AG08396 (cell line): ENCODE measurements at regions not wholly inside any gene's neighbourhood (a gene's known extent, or its start where the extent isn't known, plus 50 kb on each side); places are given as distances from the start of the nearest gene placed in this dataset.

Experiments used
- DNase-seq: peaks from one replicate; pipeline ENCODE4 v3.0.0; 2012; ENCODE audit warnings: low spot score, mixed read lengths

DNA sequence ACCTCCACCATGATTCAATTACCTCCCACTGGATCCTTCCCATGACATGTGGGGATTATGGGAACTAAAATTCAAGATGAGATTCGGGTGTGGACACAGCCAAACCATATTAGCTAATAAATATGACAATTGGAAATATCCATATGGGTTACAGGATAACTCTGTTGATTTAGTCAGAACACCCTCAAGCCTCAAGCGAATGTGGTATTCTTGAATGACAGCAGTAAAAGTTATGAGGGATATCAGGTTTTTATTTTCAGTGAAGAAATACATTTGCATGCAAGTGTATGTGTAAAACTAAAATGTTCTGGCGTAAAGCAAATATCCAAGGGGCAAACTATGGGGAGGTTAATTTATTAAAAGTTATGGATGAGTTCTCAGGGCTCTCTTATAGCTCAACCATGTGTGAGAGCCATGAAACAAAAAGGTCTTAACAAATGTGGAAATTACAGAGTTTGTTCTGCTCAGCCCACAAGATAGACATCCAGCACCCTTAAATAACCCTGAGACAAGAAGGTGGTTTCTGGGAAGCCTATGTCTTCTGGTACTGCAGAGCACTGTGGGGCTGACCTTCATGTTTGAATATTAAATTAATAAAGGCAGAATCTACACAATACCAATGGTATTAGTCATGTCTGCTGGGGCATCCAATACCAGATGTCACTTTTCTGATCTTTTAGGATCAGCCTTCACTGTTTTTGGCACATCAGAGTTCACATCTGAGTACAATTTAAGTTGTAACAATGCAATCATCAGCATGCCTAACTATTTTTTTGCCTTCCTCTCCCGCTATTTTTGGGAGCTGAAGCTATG, 370.5 kb upstream of the RSPO3 start:
- DNase-seq = peak; percentile 3

DNA sequence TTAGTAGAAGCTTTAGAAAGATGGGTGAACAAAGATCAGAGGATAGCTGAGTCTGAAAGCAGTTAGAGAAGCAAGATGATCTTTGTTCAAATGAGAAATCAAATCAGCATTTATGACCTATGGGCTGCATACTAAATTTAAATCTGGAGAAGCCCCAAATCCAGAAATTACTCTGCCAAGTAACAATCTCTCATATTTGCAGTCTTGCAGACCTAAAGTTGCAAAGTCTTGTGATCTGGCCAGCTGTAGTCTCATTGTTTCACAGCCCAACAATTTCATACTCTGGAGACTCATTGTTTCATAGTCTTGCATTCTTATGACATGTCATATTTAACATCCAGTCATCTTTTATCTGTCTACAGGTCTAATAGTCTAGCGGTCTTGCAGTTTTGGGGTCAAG, 364.9 kb upstream of the RSPO3 start:
- DNase-seq = no peak

DNA sequence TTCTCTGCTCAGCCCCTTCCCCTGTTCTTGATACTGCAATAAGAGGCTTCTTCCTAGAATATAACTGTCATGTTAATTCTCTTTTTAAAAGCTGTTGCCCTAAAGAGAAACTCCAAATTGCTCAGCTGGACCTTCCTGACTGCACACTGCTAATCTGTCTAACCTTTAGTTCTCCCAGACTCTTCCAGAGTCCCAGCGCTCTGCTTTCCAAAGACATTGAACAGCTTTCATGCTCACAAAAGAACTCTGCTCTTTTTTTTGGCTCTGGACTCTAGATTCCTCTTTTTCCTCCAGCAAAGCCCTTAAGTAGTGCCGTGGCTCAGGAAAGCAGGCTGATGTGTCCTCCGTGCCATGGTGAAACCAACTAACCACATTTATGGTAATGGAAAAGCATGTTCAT, 356.6 kb upstream of the RSPO3 start:
- DNase-seq = no peak

DNA sequence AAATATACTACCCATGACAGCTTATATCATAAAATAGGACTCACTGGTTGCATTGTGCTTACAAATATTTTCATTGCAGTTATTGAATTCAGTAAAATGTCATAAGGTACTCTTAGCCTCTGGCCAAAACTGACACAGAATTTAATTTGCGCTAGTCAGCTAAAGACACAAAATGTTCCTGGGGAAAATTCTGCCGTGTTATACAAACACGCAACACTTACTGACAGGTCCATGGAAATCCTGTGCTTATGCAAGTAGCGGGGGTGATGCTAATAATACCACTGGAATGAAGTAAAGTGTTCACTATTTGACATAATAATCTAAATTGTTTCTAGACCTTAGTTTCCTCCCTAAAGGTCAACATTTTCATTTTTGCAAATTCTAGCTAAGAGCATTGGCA, 354.4 kb upstream of the RSPO3 start:
- DNase-seq = no peak

DNA sequence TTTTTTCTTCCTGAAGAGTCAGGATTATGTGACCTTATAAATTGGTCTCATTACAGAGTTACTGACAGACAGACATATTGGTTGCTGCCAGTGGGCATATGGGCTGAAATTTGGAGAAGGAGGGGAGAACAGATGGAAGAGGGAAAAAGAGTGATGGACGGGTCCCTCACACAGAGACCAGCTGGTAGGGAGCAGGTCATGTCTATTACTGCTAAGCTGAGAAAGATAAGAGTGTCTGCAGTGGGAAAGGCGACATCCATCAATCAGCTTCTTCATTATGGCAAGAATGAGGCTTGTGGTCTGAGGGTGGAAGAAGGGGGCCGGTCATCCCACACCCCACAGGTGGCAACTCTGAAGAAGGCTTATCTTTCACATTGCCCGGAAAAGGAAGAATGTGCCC, 353.8 kb upstream of the RSPO3 start:
- DNase-seq = no peak

DNA sequence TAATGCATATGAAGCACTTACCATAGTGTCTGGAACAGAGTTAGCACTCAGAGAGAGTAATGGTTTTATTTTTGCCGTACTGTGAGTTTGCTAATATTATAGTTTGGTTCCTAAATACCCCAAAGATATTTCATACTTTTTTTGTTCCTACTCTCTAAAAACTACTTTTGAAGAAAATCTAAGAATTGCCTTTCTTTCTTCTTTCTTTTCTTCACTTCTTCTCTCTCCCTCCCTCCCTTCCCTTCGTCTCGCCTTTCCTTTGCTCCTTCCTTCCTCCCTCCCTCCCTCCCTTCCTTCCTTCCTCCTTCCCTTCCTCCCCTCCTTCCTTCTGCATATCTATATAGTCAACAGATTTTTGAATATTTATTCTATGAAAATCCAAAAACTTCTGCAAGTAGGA, 351.7 kb upstream of the RSPO3 start:
- no peak for DNase-seq

DNA sequence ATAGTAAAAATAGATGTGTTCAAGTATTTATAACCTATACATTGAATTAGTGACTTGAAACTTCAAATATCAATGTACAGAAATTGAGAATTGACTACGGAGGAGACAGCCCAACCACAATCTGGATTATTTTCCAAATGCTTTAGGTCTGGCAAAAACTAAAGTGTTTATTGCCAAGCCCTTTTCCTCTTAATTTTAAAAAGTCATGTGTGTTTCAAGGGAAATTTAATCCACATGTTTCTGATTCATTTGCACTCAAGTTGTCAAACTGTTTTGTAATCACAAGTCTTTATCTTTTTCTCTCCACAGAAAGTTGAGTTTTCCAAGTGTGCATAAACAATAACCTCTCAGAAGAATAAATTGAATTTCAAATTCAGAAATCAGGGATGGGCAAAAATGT, 350.8 kb upstream of the RSPO3 start:
- no peak for DNase-seq

DNA sequence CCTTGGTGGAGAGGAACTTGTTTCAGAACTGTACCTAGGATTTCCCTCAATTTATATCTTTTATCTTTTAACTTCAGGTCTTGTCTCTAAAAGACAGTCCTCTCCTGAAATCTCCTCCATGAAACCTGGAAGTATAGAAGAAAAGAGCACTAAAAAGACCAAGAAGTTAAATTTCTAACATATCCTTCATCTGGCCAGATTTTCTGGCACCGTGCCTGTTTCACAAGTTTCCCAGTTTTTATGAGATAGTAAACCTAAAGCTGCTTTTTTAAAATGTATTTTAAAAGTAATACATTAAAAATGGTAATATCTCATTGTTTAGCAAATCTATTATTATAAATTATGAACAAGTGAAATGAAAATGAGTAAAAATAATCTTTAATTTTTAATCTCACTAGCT, 348.3 kb upstream of the RSPO3 start:
- DNase-seq = no peak

DNA sequence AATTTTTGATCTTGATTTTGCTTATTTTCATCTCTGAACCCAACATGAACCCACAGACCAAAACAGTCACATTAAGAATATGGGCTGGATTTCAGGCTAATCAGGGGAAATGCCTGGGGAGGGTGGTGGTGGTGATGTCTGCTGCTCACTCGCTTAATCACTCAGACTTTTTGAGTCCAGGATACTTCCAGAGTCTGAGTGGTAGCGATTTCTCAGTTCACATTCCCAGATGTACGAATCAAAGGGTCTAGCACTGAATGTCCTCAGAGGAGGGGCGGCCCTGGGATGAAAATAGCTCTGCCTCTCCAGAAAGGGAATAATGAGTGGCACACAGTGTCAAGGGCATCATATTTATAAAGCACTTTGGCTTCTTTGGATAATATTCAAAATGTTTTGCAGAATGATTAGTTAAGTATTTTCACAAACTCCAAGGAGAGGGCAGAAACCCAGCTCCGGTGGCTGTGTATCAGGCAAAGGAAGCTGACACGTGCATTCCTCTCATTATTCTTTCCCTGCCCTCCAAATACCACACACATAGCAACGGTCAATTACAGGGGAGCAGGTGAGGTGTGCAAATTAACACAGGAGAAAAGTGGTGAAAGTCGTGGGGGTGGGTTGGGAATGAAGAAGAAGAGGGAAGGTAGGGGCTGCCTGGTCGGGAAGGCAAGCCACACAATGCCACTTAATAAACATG, 345.2 kb upstream of the RSPO3 start:
- DNase-seq = no peak

DNA sequence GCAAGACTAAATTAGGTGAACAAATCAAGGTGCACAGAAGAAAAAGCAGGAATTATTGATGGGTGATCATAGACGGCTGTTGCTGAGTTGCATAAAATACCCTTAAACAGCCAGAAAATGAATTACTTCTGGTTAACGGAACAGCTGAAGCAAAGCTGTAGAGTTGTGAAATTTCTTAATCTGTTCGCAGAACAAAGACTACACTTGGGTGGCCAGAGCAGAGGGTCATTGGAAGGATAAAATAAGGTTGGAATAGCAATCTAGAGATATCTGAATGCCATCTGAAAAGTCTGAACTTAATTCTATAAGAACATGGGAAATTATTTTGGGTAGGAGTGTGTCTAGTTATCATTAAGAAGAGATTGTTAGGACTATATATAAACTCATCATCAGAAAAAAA, 339.1 kb upstream of the RSPO3 start:
- DNase-seq = no peak

DNA sequence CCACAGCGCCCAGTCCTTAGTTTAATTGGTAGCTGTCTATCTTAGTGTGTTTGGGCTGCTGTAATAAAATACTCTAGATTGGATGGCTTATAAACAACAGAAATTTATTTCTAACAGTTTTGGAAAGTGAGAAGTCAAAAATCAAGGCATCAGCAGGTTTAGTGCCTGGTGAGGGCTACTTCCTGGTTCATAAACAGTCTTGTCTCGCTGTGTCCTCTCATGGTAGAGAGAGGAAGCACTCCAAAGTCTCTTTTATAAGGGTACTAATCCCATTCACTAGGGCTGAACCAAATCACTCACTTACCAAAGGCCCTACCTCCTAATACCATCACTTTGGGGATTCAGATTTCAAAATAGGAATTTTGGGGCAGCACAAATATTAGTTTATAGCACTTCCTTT, 336.9 kb upstream of the RSPO3 start:
- no peak for DNase-seq

DNA sequence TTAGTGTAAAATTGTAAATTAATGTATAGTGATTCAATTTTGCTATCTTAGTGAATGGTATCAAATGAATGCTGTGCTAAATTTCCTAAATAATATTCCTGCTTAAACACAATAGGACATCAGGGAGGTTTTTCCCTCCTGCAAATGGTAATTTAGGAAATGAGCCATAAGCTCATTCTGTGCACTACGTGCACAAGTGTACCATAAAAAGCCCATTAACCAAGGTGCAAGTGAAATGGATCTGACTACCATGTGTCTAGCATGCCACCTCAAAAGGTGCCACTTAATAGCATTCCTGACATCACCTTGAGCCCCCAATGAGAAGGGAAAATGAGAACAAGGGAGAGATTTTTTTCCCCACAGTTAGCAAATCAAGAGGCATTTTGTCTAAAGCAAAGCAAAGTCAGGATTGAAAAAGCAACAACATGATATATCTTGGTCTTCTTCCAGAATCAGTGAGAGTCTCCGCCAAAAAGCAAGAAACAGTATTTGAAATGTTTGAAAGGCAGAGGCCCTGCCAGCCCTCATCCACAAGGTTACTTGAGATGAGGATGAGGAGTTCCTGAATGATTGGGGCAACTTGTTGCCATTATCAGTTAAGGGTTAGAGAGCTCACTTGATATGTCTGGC, 334.2 kb upstream of the RSPO3 start:
- DNase-seq = no peak

DNA sequence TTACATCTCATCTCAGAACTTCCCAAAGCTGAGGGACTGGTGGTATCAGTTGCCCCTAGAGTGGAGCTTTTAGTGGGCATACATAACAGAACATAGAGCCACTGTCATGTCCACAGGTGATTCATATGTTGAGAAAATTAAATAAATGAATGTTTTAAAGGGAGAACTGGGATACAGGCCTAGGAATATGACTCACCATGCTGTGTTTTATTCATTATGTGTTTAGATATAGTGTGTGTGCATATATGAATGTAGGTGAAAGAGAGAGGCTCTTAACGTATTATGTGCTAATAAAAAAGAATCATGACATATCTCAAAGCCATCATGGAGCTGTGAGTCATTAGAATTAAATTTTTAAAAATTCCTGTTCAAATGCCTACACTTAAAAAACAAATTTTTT, 332.2 kb upstream of the RSPO3 start:
- DNase-seq = no peak

DNA sequence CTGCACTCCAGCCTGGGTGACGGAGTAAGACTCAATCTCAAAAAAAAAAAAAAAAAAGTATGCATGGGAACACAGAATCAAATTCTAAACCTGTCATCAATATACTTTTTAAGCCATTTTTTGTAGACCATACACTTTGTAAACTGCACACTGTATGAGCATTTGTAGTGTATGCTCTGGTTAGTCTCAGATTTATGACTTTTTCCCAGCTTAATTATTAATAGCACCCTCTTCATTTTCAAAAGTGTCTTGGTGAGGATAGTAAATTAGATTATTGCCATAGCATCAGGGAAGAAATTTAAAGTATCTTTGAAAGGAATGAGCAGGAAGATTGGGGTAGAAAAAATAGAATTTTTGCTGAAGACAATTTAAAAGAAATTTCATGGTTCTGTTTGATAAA, 330.8 kb upstream of the RSPO3 start:
- no peak for DNase-seq

DNA sequence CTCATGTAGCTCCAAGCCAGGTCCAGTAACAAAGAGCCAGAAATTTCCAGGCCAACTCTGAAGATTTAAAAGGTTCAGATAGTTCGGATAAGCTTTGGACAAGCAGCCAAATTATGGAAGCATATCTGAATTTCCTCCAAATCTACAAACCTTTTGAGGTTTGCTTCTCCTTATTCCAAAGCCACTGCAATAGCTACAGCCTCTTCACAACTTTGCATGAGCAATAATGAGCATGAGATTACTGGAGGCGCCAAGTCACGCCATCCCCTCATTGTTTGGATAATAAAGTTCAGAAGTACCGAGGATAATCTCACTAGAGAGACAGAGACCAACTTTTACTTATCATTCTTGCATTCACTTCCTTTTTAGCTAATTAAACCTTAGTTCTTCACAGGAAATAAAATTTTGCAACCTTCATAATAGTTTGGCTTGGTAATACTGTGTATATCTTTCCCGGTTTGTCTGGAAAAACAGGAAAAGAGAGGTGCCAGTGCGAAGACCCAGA, 329.6 kb upstream of the RSPO3 start:
- DNase-seq = no peak

DNA sequence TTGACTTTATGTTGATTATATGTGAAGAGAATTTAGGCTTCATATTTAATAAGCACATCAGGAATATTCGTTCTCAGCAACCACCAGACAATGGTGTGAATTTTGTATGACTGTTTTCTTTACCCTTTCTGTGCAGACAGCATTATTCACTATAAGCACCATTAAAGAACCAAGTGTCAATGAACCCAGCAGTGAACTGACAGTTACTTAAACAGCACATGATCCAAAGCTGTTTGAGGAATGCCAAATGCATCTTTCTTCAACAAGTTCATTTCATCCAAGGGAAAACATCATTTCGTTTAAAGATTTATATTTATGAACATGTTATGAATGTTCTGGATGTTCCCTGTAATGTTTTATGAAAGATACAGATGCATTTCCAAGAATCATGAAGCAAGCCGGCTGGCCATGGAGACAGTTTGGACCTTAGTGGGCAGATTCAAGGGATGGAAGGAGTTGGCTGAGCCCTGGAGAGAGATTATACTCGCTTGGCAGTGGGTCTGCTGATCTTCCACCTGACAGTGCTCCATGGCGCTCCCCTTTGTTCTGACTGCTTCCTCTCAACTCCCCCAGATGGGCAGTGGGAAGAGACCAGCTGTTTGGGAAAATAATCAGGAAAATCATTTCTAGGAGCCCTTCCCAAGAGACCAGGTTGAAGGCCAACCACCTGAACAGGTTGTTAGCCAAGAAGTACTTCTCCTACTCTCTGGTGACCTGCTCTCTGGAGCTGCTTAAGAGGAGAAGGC, 326.0 kb upstream of the RSPO3 start:
- DNase-seq = no peak

DNA sequence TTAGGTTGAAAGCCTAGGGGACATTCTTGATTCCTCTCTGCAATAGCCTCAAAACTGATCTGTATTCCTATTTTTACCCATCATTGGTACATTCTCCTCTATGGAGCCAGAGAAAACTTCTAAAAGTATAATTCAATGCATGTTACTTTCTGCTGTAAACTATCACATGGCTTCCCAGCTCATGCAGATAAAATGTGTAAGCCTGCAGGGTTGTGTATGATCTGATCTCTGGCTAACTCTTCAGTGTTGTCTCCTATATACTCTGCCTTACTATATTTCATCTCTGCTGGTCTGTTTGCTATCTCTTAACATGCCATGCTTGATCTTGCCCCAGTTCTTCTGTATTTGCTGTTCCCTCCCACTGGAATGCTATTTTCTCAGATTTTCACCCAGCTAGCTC, 323.3 kb upstream of the RSPO3 start:
- DNase-seq = no peak

DNA sequence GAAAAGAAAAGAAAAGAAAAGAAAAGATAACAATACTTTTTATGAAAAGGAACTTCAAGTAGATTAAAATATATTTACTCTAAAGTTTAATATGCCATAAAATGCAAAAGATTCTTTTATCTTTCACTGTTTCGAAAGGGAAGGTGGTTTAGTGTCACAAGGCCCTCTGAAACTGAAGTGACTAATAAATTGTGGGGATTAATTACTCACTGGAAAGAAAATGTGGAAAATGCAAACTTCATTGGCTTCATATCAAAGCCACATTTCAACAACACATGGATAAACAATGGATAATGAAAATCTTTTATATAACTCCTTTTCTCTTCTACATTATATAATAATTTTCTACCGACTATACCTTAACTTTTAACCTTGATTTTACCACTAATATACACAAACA, 320.5 kb upstream of the RSPO3 start:
- no peak for DNase-seq

DNA sequence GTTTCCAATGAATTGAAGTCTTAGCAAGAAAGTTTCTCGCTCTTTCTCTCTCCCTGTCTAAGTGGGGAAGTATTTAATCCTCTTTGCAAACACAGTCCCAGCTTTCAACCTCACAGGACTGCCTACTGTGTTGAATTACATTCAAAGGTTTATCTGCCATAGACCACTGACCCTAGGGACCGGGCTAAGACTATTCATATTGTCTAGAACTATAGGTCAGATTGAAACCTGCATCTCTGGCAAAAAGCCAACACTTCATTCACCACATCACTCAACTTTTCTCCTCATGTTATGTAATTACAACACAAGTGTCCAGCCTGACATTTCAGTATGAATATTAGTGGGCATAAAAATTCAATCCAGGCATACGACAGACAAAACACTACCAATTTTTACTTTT, 314.7 kb upstream of the RSPO3 start:
- no peak for DNase-seq

DNA sequence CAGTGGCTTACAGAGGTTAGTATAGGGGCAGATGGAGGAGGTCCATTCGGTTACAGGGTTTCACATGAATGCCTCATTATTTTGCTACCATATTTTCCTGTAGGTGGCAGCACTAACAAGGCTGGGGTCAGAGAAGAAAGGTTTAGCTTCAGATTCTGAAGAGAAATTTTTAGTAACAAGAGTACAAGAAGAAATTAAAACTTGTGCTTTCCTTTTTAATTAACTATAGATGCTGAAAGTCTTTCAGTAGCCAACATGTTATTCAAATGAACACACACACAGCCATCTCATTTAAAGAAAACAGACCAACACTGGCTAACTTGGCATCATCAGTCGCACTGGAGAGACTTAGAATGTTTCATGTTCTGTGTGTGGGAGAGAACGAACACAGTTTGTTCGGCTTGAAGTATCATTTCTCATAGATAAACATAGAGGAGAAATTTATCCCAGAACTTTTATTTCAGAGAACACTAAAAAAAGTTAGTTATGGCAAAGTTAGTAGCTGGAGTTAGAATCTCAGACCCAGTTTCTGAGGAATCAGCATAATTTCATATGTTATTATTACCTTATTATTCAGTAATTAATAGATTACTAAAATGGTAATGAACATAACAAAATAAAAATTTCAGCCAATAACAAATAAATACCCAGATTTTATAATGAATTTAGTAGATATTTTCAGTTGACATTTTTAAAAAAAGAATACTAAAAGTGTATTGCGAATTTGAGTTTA, 314.0 kb upstream of the RSPO3 start:
- DNase-seq = peak; percentile 50

DNA sequence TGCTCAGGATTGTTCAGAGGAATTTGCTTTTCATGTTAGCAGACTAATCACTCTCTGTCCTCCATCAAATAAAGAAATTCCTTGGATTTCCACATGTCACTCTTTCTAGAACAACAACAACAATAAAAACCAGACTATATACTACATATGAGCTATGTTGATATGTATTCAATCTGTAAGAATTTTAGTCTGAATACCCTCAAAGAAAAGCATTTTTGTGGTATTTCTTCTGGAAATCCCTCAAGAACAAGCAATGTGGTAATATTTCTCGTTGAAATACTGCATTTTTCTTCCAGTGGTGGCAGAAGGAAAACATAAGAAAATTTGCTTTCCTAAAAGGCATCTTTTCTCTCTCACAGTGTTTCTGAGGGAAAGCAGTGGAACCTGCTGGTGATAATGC, 312.6 kb upstream of the RSPO3 start:
- DNase-seq = no peak

DNA sequence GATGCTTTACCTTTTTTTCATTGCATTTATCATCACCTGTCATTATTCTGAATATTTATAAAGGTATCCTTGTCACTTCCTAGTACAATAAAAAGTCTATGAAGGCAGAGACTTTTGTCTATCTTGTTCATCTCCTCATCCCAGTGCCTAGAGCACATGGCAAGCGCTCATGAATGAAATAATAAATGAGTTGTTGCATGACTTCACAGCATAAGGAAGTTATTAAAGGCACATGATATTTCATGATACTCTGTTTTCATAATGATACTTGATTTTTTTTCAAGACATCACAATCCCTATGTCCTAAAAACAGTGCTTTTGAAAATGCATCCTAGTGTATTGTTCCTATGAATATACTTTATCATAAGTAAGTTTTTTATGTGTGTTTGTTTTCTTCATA, 310.6 kb upstream of the RSPO3 start:
- DNase-seq = no peak
